Testis (tissue), 2 donors: ENCODE measurements at regions not wholly inside any gene's neighbourhood (a gene's known extent, or its start where the extent isn't known, plus 50 kb on each side); places are given as distances from the start of the nearest gene placed in this dataset.

ENCODE experiments used
- DNase-seq: peaks from one replicate; pipeline ENCODE4 v3.0.0-alpha.2; 2019
- H3K27ac ChIP-seq, 2 donors: fragments of 200-600 bp; sonication (generic); one replicate each; pipeline ENCODE4 v1.5.1; 2019
- H3K27me3 ChIP-seq: fragments of 200-600 bp; sonication (generic); one replicate; pipeline ENCODE4 v1.5.1; 2019
- H3K36me3 ChIP-seq: fragments of 200-600 bp; sonication (generic); one replicate; pipeline ENCODE4 v1.5.1; 2017; ENCODE audit warnings: low read depth; ENCODE audit errors: missing control alignments
- H3K4me1 ChIP-seq: fragments of 200-600 bp; sonication (generic); one replicate; pipeline ENCODE4 v1.5.1; 2019
- H3K4me3 ChIP-seq, 2 donors: fragments of 200-600 bp; sonication (generic); one replicate each; pipeline ENCODE4 v1.5.1; 2017 to 2019
- H3K9me3 ChIP-seq: fragments of 200-600 bp; sonication (generic); one replicate; pipeline ENCODE4 v1.5.1; 2017
- POLR2A ChIP-seq: fragments of 450-650 bp; IDR thresholded peaks from one replicate; pipeline ENCODE4 v1.6.1; 2017; ENCODE audit warnings: antibody characterized with exemption, mild to moderate bottlenecking, moderate library complexity
- WGBS, 2 donors: methylation state at CpG; one replicate each; pipeline ENCODE4 v1.1.5; 2018; 5-methylcytosine and 5-hydroxymethylcytosine counted together
- intact Hi-C: fragments of 100-400 bp; cut with DNase I; formaldehyde crosslinking; loops from one replicate; pipeline ENCODE4 v1.15.1; 2023; ENCODE audit warnings: low total_unique reads
- TF ChIP-seq, protein P1 (sequence below), 3 experiments: fragments of 450-650 bp in 2 of 3; fragments of 200-600 bp in 1 of 3; sonication (generic) in 1 of 3; IDR thresholded peaks; one replicate each; pipeline ENCODE4 v1.5.1; 2016 to 2019; ENCODE audit warnings: antibody characterized with exemption in 3 of 3, mild to moderate bottlenecking in 2 of 3, moderate library complexity in 1 of 3

GRCh38 chr3:89787979-89788378 lies 680.6 kb downstream of the EPHA3 start:
- H3K4me3 ChIP-seq: no peak overlapping the region
- TF ChIP-seq, protein P1, sequence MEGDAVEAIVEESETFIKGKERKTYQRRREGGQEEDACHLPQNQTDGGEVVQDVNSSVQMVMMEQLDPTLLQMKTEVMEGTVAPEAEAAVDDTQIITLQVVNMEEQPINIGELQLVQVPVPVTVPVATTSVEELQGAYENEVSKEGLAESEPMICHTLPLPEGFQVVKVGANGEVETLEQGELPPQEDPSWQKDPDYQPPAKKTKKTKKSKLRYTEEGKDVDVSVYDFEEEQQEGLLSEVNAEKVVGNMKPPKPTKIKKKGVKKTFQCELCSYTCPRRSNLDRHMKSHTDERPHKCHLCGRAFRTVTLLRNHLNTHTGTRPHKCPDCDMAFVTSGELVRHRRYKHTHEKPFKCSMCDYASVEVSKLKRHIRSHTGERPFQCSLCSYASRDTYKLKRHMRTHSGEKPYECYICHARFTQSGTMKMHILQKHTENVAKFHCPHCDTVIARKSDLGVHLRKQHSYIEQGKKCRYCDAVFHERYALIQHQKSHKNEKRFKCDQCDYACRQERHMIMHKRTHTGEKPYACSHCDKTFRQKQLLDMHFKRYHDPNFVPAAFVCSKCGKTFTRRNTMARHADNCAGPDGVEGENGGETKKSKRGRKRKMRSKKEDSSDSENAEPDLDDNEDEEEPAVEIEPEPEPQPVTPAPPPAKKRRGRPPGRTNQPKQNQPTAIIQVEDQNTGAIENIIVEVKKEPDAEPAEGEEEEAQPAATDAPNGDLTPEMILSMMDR (IDR thresholded peaks at IDR 0.05): no peak
- no peak for TF ChIP-seq POLR2A
- no peaks in the 10 kb centered on the region for H3K27me3 ChIP-seq
- no peaks in the 10 kb centered on the region for H3K36me3 ChIP-seq
- no peak overlapping the region for H3K27ac ChIP-seq
- intact Hi-C loops: no loop called here
- no peaks in the 10 kb centered on the region for H3K9me3 ChIP-seq
- DNase-seq: no peak
- no peaks in the 10 kb centered on the region for H3K4me1 ChIP-seq
- 68 to 72% methylated on average over 1 of the region's 1 CpG for WGBS, 2 donors

DNA sequence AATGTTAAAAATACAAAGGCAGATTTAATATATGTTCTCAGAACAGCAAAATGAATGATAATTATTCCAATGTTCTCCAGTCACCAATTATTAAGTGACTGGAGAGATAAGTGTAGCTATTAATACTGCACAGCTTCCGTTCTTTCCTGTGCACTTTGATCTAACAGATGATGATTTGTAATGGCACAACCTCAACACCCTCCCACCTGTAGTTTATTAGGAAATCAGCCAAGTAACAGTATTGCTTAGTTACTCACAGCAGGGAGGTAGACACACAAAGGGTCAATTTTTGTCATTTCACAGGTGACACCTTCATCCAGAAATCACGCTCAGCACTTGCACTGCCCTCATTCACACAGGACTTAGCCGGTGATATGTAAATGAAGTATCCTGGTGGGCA lies 688.1 kb downstream of the EPHA3 start:
- TF ChIP-seq, protein P1 (IDR thresholded peaks at IDR 0.05): no peak
- TF ChIP-seq POLR2A: no peak
- Histone ChIP-seq H3K4me1 (no peaks in the 10 kb centered on the region), H3K4me3 (no peak overlapping the region), H3K9me3 (no peaks in the 10 kb centered on the region), H3K27me3 (no peaks in the 10 kb centered on the region), H3K36me3 (no peaks in the 10 kb centered on the region), H3K27ac (no peak overlapping the region)
- intact Hi-C loops: no loop called here
- DNase-seq: no peak
- WGBS, 2 donors: 74 to 84% methylated on average over 3 of the region's 3 CpGs

DNA sequence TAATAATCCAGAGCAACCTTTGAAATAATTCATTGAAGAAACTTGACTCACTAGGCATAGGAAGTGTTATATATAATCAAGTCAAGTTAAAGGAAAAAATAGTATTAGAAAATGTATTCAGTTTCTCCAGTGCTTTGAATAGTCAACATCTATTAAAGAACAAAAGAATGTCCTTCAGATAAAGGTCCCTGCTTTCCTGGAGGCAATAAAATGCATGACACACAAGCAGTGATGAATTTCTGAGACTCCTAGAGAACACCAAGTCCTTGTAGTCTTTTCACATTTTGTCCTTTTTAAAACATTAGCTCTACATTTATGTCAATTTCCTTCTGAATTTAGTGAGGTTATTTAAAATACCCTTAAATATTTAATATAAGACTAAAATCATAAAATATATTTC lies 695.5 kb downstream of the EPHA3 start:
- Histone ChIP-seq H3K4me3 (no peak overlapping the region), H3K9me3 (no peaks in the 10 kb centered on the region), H3K36me3 (no peaks in the 10 kb centered on the region), H3K27ac (no peak overlapping the region), H3K4me1 (no peaks in the 10 kb centered on the region), H3K27me3 (no peaks in the 10 kb centered on the region)
- TF ChIP-seq, protein P1 (IDR thresholded peaks at IDR 0.05): no peak
- TF ChIP-seq POLR2A: no peak
- DNase-seq: no peak
- intact Hi-C loops: no loop called here

DNA sequence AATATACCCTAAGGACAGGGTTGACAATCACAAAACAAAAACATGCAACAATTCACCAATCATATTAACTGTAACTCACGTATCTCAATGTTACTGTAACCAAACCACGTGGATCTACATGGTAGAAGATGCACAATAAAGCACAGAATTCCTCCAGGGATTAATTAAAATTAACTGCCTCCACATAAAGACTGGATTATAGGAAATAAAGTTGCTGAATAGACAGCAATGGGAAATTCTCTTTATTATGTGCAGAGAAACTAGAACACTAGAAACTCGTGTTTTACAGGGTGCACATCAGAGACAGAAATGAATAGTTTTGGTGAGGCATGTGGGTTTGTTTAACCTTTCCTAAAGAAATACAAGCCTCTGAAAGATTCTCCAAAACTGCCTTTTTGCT lies 696.3 kb downstream of the EPHA3 start:
- Histone ChIP-seq H3K27me3 (no peaks in the 10 kb centered on the region), H3K4me1 (no peaks in the 10 kb centered on the region), H3K36me3 (no peaks in the 10 kb centered on the region), H3K9me3 (no peaks in the 10 kb centered on the region), H3K27ac (no peak overlapping the region), H3K4me3 (no peak overlapping the region)
- TF ChIP-seq POLR2A: no peak
- TF ChIP-seq, protein P1 (IDR thresholded peaks at IDR 0.05): no peak
- no peak for DNase-seq
- 59 to 66% methylated on average over 3 of the region's 3 CpGs for WGBS, 2 donors
- intact Hi-C loops: no loop called here

DNA sequence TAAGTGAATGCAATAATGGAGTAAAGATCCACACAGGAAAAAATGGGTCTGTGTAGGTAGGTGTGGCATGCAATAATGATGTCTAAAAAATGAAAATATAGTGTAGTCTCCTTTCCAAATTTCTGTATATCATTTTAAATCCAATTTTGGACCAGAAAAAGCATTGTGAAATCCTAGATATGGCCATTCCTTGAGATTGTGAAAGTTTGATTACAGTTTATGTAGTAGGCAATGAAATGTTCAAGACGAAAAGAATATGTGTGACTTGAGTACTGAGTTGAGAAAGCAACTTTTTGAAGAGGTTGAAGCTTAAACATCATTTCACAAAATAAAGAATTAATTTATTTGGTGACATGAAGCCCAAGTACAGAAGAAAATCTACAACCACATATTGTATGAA lies 698.7 kb downstream of the EPHA3 start:
- no peak overlapping the region for H3K4me3 ChIP-seq
- H3K27ac ChIP-seq: no peak overlapping the region
- DNase-seq: no peak
- no peak for TF ChIP-seq POLR2A
- TF ChIP-seq, protein P1 (IDR thresholded peaks at IDR 0.05): no peak
- WGBS, 2 donors: 92 to 95% methylated on average over 1 of the region's 1 CpG
- intact Hi-C loops: no loop called here
- H3K27me3 ChIP-seq: no peaks in the 10 kb centered on the region
- no peaks in the 10 kb centered on the region for H3K4me1 ChIP-seq
- H3K36me3 ChIP-seq: no peaks in the 10 kb centered on the region
- H3K9me3 ChIP-seq: no peaks in the 10 kb centered on the region
